ENCODE measurements at regions not wholly inside any gene's neighbourhood (a gene's known extent, or its start where the extent isn't known, plus 50 kb on each side); places are given as distances from the start of the nearest gene placed in this dataset.

GRCh38 chr11:122062763-122063162 is 53.3 kb downstream of the BLID start:
- intact Hi-C loops (cut with DNase I), result no loop called here
- DNase-seq (ENCODE audit: low spot score), result no peak

DNA sequence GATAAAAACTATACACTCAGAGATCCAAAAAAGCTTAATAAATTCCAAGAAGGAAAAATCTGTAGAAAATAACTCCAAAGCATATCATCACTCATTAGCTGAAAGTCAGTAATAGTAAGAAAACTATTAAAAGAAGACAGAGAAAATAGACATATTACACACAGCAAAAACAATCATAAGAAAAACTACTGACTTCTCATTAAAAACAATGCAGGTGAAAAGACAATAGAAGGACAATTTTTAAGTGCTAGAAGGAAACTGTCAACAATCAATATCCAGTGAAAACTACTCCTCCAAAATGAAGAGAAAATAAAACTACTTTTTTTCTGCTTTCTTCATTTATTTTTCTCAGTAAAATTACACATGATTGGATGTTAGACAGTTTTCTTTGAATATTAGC is 56.5 kb downstream of the BLID start:
- no peak for DNase-seq (ENCODE audit: low spot score)
- intact Hi-C loops (cut with DNase I), result no loop called here

GRCh38 chr11:122050021-122050690 is 65.9 kb downstream of the BLID start:
- intact Hi-C loops (cut with DNase I), result no loop called here
- DNase-seq (ENCODE audit: low spot score), result no peak

GRCh38 chr11:122048401-122048800 is 67.6 kb downstream of the BLID start:
- no peak for DNase-seq (ENCODE audit: low spot score)
- intact Hi-C loops (cut with DNase I), result no loop called here

GRCh38 chr11:122046846-122047245 is 69.2 kb downstream of the BLID start:
- intact Hi-C loops (cut with DNase I), result no loop called here
- no peak for DNase-seq (ENCODE audit: low spot score)

- intact Hi-C loops (cut with DNase I), result no loop called here
- no peak for DNase-seq (ENCODE audit: low spot score)
Measured at GRCh38 chr11:122046438-122046837, 69.6 kb downstream of the BLID start.

GRCh38 chr11:122045181-122045586 is 70.8 kb downstream of the BLID start:
- intact Hi-C loops (cut with DNase I), result no loop called here

GRCh38 chr11:122044086-122044485 is 71.9 kb downstream of the BLID start:
- no peak for DNase-seq (ENCODE audit: low spot score)
- intact Hi-C loops (cut with DNase I), result no loop called here

More at GRCh38 chr11:122045181-122045586, 70.8 kb downstream of the BLID start:
- DNase-seq (ENCODE audit: low spot score), result no peak

DNA sequence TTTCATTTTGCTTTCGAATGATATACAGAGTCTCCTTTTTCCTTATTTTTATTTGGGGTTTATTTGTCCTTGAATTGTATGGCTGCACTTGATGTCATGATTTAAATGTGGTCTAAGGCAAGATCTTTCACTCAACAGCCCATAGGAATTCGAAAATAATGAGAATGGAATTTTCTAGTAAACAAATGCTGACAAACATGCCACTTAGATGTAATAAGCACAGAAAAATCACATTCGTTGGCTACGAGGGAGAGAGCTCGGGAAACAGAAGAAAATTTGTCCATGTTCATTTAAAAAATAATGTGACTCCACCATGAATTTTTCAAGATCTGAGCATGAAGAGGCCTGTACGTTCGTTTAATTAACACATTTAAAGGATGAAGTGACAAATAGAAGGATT is 73.0 kb downstream of the BLID start:
- no peak for DNase-seq (ENCODE audit: low spot score)
- intact Hi-C loops (cut with DNase I), result no loop called here

- intact Hi-C loops (cut with DNase I), result no loop called here
- no peak for DNase-seq (ENCODE audit: low spot score)
Measured at GRCh38 chr11:122040464-122040863, 75.6 kb downstream of the BLID start.

- no peak for DNase-seq (ENCODE audit: low spot score)
- intact Hi-C loops (cut with DNase I), result no loop called here
Measured at GRCh38 chr11:122038543-122038942, 77.5 kb downstream of the BLID start.

GRCh38 chr11:122037911-122038310 is 78.1 kb downstream of the BLID start:
- intact Hi-C loops (cut with DNase I), result no loop called here
- DNase-seq (ENCODE audit: low spot score), result no peak

GRCh38 chr11:122036493-122036892 is 79.5 kb downstream of the BLID start:
- DNase-seq (ENCODE audit: low spot score), result no peak
- intact Hi-C loops (cut with DNase I), result no loop called here

GRCh38 chr11:122036018-122036417 is 80.0 kb downstream of the BLID start:
- intact Hi-C loops (cut with DNase I), result no loop called here
- no peak for DNase-seq (ENCODE audit: low spot score)

GRCh38 chr11:122033631-122034030 is 82.4 kb downstream of the BLID start:
- intact Hi-C loops (cut with DNase I), result no loop called here

DNA sequence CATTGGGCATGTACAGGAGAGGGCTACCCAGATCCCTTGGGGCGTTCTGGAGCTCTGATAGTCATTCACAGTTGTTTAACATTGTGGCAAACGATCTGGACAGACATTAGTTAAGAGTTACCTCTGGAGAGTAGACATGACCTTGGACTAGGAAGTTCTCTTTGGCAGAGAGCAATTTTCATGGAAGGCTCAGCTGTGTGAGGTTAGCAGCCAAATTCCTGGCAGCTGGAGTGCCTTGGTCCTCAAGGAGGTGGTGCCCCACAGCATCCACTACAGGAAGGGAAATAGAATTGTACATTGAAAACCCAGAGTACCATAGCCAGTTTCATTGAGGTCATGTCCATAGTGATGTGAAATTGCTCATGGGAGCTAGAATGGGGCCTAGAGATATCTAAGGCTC is 82.8 kb downstream of the BLID start:
- DNase-seq (ENCODE audit: low spot score), result no peak

More at GRCh38 chr11:122033631-122034030, 82.4 kb downstream of the BLID start:
- DNase-seq (ENCODE audit: low spot score), result no peak

DNA sequence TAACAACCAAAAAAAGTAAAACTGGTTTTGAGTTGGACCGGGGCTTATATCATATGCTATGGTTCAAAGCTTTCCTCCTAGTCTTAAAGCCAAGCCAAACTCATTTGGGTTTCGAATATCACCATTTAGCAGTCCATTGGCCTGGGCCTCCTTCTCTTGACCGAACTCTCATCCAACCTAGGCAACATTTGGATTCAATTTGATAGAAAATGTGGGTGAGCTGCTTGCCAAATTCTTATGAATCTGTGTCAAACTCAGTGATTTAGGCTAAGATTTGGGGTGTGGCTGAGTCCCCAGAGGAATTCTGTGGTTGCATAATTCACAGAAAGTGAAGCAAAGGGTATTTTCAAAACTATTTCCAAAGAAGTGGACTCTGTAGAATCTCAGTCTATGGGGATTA is 83.7 kb downstream of the BLID start:
- intact Hi-C loops (cut with DNase I), result no loop called here
- no peak for DNase-seq (ENCODE audit: low spot score)

More for the DNA sequence above, 82.8 kb downstream of the BLID start:
- intact Hi-C loops (cut with DNase I), result no loop called here

GRCh38 chr11:122031813-122032212 is 84.2 kb downstream of the BLID start:
- no peak for DNase-seq (ENCODE audit: low spot score)
- intact Hi-C loops (cut with DNase I), result no loop called here

DNA sequence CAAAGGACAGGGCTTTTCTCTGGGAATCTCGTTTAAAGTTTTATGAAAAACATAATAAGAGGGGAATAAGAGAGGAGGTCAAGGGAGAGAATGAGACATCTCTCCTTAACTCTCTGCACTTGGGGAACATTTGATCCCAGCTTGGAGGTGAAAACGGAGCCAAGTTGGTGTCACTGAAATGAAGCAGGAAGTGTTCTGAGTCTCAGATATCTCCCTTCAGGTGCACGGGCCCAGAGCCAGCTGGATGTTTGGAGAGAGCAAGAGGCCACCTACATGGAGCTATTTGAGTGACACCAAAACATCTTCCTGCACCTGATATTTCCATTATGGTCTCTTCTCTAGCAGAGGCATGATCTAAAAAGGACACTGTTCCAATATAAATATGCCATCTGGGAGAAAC is 85.7 kb downstream of the BLID start:
- intact Hi-C loops (cut with DNase I), result no loop called here
- DNase-seq (ENCODE audit: low spot score), result no peak

GRCh38 chr11:122028545-122028944 is 87.5 kb downstream of the BLID start:
- intact Hi-C loops (cut with DNase I), result loop anchor here (10.0 kb wide), 1 partner anchor 476 kb away; no protein-coding TSS in a partner anchor
- no peak for DNase-seq (ENCODE audit: low spot score)

DNA sequence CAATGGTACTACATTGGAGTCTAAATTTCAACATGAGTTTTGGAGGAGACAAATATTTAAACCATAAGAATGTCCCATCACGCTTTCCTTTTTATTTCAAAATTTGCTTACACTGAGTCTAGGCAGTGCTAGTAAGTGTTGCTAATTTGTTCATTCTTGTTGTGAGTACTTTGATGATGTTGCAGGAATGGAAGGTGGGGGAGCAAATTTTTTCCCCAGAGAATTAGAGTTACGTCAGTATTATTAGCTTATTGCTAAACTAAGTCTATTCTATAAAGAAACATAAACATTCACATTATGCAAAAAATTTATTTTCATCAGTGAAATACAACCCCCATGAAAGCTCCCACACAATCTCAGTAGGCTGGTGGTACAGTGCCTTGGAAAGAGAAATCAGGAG is 88.0 kb downstream of the BLID start:
- no peak for DNase-seq (ENCODE audit: low spot score)
- intact Hi-C loops (cut with DNase I), result loop anchor here (10.0 kb wide), 1 partner anchor 477 kb away; no protein-coding TSS in a partner anchor

GRCh38 chr11:122025757-122026156 is 90.3 kb downstream of the BLID start:
- DNase-seq (ENCODE audit: low spot score), result no peak
- intact Hi-C loops (cut with DNase I), result loop anchor here (10.0 kb wide), 1 partner anchor 479 kb away; no protein-coding TSS in a partner anchor

Measured in cardiac septum (tissue), 1 donor.